Peyer's patch (tissue), 4 donors: ENCODE measurements at regions not wholly inside any gene's neighbourhood (a gene's known extent, or its start where the extent isn't known, plus 50 kb on each side); places are given as distances from the start of the nearest gene placed in this dataset.

ENCODE experiments used
- DNase-seq, 3 donors: peaks; one replicate each; pipeline ENCODE4 v3.0.0-alpha.2; 2017 to 2019
- H3K27ac ChIP-seq, 4 donors: fragments of 200-600 bp; sonication (generic); one replicate each; pipeline ENCODE4 v1.5.1; 2016 to 2019
- H3K27me3 ChIP-seq, 2 donors: fragments of 200-600 bp; sonication (generic); one replicate each; pipeline ENCODE4 v1.5.1; 2019
- H3K36me3 ChIP-seq, 3 donors: fragments of 200-600 bp; sonication (generic); one replicate each; pipeline ENCODE4 v1.5.1; 2016 to 2019
- H3K4me1 ChIP-seq, 4 donors: fragments of 200-600 bp; sonication (generic); one replicate each; pipeline ENCODE4 v1.5.1; 2016 to 2019
- H3K4me3 ChIP-seq, 4 donors: fragments of 200-600 bp; sonication (generic); 1 replicate in 3 of 4; 2 replicates in 1 of 4; pipeline ENCODE4 v1.5.1; 2016 to 2019; ENCODE audit warnings: mild to moderate bottlenecking in 1 of 4
- H3K9me3 ChIP-seq, 4 donors: fragments of 200-600 bp; sonication (generic); one replicate each; pipeline ENCODE4 v1.5.1; 2016 to 2019; ENCODE audit warnings: mild to moderate bottlenecking in 1 of 4
- POLR2A ChIP-seq, 2 donors: fragments of 450-650 bp; IDR thresholded peaks; one replicate each; pipeline ENCODE4 v1.5.1; 2017; ENCODE audit warnings: antibody characterized with exemption in 2 of 2, mild to moderate bottlenecking in 2 of 2, moderate library complexity in 2 of 2
- TF ChIP-seq, protein P1 (sequence below), 6 experiments: fragments of 450-650 bp in 4 of 6; fragments of 200-600 bp in 2 of 6; sonication (generic) in 1 of 6; IDR thresholded peaks; one replicate each; pipeline ENCODE4 v1.5.1; 2017 to 2019; ENCODE audit warnings: antibody characterized with exemption in 6 of 6, mild to moderate bottlenecking in 3 of 6, moderate library complexity in 1 of 6

DNA sequence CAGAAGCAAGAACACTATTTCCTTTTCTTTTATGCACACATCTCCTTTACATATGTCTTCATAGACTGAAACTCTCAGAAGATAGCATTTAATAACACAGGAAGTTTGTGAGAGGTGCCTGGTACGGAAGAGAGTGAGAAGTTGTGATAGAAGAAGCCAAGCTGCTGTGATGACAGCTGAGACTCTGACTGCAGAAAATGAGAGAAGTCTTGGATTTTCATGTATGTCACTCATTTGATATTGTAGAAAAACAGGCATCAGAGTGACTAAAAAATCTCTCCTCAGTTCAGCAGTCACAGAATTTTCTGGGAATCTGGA lies 154.9 kb upstream of the BMP2 start:
- Histone ChIP-seq H3K4me1 (no peaks in the 10 kb centered on the region), H3K27me3 (no peaks in the 10 kb centered on the region), H3K4me3 (no peak overlapping the region), H3K36me3 (no peaks in the 10 kb centered on the region), H3K27ac (no peak overlapping the region), H3K9me3 (no peaks in the 10 kb centered on the region)
- TF ChIP-seq, protein P1, sequence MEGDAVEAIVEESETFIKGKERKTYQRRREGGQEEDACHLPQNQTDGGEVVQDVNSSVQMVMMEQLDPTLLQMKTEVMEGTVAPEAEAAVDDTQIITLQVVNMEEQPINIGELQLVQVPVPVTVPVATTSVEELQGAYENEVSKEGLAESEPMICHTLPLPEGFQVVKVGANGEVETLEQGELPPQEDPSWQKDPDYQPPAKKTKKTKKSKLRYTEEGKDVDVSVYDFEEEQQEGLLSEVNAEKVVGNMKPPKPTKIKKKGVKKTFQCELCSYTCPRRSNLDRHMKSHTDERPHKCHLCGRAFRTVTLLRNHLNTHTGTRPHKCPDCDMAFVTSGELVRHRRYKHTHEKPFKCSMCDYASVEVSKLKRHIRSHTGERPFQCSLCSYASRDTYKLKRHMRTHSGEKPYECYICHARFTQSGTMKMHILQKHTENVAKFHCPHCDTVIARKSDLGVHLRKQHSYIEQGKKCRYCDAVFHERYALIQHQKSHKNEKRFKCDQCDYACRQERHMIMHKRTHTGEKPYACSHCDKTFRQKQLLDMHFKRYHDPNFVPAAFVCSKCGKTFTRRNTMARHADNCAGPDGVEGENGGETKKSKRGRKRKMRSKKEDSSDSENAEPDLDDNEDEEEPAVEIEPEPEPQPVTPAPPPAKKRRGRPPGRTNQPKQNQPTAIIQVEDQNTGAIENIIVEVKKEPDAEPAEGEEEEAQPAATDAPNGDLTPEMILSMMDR (IDR thresholded peaks at IDR 0.05), result no peak
- no peak for TF ChIP-seq POLR2A (IDR thresholded peaks at IDR 0.05)
- DNase-seq, result no peak

DNA sequence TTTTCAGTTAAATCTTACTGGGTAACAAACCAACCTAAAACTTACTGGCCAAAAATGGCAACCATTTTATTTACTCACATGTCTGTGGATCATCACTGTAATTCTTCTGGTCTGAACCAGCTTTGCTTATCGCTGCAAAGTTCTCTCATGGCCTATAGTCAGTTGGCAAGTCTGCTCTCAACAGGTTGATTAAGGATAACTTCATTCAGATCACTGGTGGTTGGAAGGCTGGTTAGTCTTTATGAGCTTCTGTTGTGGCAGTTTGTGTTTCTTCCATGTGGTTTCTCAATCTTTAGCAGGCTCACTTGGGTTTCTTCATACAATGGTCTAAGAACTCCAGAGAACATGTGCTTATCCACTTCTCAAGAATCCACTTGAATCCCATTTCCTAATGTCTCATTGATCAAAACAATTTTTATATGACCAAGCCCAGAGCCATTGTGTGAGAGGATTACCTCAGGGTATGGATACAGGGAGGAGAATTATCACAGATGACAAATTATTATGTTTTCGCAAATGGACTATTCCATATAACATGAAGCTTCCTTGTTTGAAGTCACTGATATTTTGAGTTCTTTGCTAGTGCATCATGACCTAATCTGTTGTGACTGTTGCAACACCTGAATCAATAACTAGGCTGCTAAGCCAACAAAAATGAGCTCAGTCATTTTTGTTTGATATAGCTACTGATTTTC lies 155.4 kb upstream of the BMP2 start:
- Histone ChIP-seq H3K36me3 (no peaks in the 10 kb centered on the region), H3K4me1 (no peaks in the 10 kb centered on the region), H3K9me3 (no peaks in the 10 kb centered on the region), H3K27me3 (no peaks in the 10 kb centered on the region), H3K4me3 (no peak overlapping the region), H3K27ac (no peak overlapping the region)
- DNase-seq, result no peak
- TF ChIP-seq, protein P1 (IDR thresholded peaks at IDR 0.05), result no peak

DNA sequence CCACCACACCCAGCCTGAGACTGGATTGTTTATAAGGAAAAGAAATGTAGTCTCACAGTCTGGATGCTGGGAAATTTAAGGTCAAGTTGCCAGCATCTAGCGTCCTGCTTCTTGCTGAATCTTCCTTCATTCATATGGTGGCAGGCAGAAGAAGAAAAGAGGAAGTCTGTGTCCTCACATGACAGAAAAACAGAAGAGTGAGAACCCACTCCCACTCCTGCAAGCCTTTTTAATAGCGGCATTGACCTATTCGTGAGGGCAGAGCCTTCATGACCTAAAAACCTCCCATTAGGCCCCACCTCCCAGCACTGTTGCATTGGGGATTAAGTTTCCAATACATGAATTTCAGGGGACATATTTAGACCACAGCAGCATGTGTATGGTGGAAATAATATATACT lies 160.8 kb upstream of the BMP2 start:
- Histone ChIP-seq H3K27me3 (no peaks in the 10 kb centered on the region), H3K4me1 (no peaks in the 10 kb centered on the region), H3K4me3 (no peak overlapping the region), H3K36me3 (no peaks in the 10 kb centered on the region), H3K9me3 (no peaks in the 10 kb centered on the region), H3K27ac (no peak overlapping the region)
- DNase-seq, result no peak
- no peak for TF ChIP-seq POLR2A (IDR thresholded peaks at IDR 0.05)
- TF ChIP-seq, protein P1 (IDR thresholded peaks at IDR 0.05), result no peak

DNA sequence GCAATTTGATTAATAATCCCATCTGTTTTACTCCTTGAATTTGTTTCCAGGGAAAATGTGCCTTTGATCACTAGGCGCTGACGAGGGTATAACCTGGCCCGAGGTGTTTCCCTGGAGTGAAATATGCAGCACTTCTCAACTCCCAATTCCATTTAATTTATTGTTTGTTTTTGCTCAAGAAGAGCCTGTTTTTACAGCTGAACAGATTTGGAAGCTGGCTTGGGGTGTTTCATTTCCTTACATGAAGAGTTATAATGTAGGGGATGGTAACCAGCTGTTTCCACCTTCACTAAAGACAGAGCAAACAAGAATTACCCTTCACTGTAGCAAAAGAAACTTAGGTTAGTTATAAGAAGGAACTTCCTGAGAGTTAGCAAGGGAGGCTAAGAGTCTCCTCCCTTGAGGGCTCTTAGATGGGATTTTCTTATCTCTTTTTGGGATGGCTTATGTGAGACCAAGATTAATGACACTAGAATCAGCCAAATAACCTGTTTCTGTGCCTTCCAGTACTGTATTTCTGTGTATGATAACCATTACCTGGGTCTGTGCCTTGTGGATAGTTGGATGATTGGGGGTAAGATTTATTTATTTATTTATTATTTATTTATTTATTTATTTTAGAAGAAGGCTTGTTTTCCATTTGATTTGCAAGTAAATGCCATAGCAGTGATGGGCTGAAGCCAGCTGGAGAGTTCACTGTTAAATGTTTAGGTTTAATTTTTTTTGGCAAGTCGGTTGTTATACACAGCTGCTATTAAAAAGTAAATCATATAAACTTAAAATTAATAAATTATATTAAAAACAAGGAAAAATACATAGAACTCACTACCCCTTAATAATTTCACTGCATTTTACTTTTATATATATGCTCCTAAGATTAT lies 162.2 kb upstream of the BMP2 start:
- no peaks in the 10 kb centered on the region for H3K27me3 ChIP-seq
- TF ChIP-seq, protein P1 (IDR thresholded peaks at IDR 0.05), result no peak
- no peak for TF ChIP-seq POLR2A (IDR thresholded peaks at IDR 0.05)
- DNase-seq, result no peak
- no peaks in the 10 kb centered on the region for H3K4me1 ChIP-seq
- no peaks in the 10 kb centered on the region for H3K36me3 ChIP-seq
- H3K9me3 ChIP-seq, result no peaks in the 10 kb centered on the region
- no peak overlapping the region for H3K4me3 ChIP-seq
- H3K27ac ChIP-seq, result no peak overlapping the region

DNA sequence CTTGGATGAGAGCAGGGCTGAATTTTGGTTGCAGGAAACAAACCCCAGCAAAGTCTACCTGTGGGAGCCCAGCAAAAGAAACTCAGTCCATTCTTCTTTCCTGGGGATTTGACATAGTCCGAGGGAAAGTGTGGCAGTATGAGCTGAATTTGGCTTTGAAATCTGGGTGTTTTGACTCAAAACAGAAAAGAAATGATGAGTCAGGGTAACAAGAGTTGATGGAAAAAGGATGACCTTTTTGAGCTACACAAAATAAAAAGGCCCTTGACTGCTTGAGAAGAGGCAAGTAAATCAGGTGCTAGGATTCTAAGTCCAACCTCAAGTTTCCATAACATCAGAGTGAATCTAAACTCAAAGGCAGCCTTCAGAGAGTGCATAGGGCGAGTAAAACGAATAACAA lies 163.3 kb upstream of the BMP2 start:
- no peaks in the 10 kb centered on the region for H3K27me3 ChIP-seq
- no peak for TF ChIP-seq POLR2A (IDR thresholded peaks at IDR 0.05)
- TF ChIP-seq, protein P1 (IDR thresholded peaks at IDR 0.05), result no peak
- DNase-seq, result no peak
- no peak overlapping the region for H3K27ac ChIP-seq
- H3K4me3 ChIP-seq, result no peak overlapping the region
- H3K9me3 ChIP-seq, result no peaks in the 10 kb centered on the region
- no peaks in the 10 kb centered on the region for H3K36me3 ChIP-seq
- H3K4me1 ChIP-seq, result no peaks in the 10 kb centered on the region
